HepG2 (cell line): ENCODE measurements at regions not wholly inside any gene's neighbourhood (a gene's known extent, or its start where the extent isn't known, plus 50 kb on each side); places are given as distances from the start of the nearest gene placed in this dataset.

ENCODE experiments used
- FOXA3 ChIP-seq: IDR thresholded peaks from 2 replicates; pipeline ENCODE4 v1.6.1; 2016; ENCODE audit warnings: missing genetic modification reagents, missing compliant biosample characterization
- KDM2A ChIP-seq: sonication (generic); formaldehyde crosslinking; IDR thresholded peaks from 2 replicates; pipeline ENCODE4 v1.4.0; 2020; ENCODE audit warnings: low read depth, missing genetic modification reagents, borderline replicate concordance
- REL ChIP-seq: sonication (generic); formaldehyde crosslinking; conservative IDR thresholded peaks from 2 replicates; pipeline ENCODE4 v1.8.0; 2022; ENCODE audit warnings: mild to moderate bottlenecking, missing genetic modification reagents, moderate library complexity
- RXRA ChIP-seq: sonication (generic); formaldehyde crosslinking; IDR thresholded peaks from 2 replicates; pipeline ENCODE4 v1.5.1; 2020; ENCODE audit warnings: missing genetic modification reagents
- SOX6 ChIP-seq, 2 experiments: fragments of 450-650 bp in 1 of 2; sonication (generic) in 1 of 2; formaldehyde crosslinking in 1 of 2; IDR thresholded peaks; 2 replicates each; pipeline versions ENCODE4 v1.4.0 to v1.6.1; 2017 to 2020; ENCODE audit warnings: antibody characterized with exemption in 1 of 2, mild to moderate bottlenecking in 1 of 2, missing genetic modification reagents in 1 of 2
- TCF7 ChIP-seq: sonication (generic); IDR thresholded peaks from 2 replicates; pipeline ENCODE4 v1.6.1; 2016; ENCODE audit warnings: antibody characterized with exemption, low read depth
- TFDP1 ChIP-seq: IDR thresholded peaks from 2 replicates; pipeline ENCODE4 v1.6.1; 2016; ENCODE audit warnings: missing compliant biosample characterization, missing genetic modification reagents, borderline replicate concordance
- WIZ ChIP-seq: sonication (generic); formaldehyde crosslinking; IDR thresholded peaks from 2 replicates; pipeline ENCODE4 v1.5.1; 2020; ENCODE audit warnings: mild to moderate bottlenecking, missing genetic modification reagents
- ZC3H4 ChIP-seq: sonication (generic); formaldehyde crosslinking; IDR thresholded peaks from 2 replicates; pipeline ENCODE4 v1.4.0; 2020; ENCODE audit warnings: missing genetic modification reagents, borderline replicate concordance
- ZFYVE20 ChIP-seq: sonication (generic); formaldehyde crosslinking; IDR thresholded peaks from 2 replicates; pipeline ENCODE4 v1.8.0; 2023; ENCODE audit warnings: low read depth, mild to moderate bottlenecking, moderate library complexity, missing genetic modification reagents, borderline replicate concordance
- ZNF180 ChIP-seq: sonication (generic); formaldehyde crosslinking; IDR thresholded peaks from 2 replicates; pipeline ENCODE4 v1.4.0; 2020; ENCODE audit warnings: low read depth, missing genetic modification reagents, borderline replicate concordance
- ZNF260 ChIP-seq: sonication (generic); formaldehyde crosslinking; IDR thresholded peaks from 2 replicates; pipeline ENCODE4 v1.4.0; 2020; ENCODE audit warnings: missing genetic modification reagents, low read depth, mild to moderate bottlenecking, borderline replicate concordance
- ZNF547 ChIP-seq: sonication (generic); formaldehyde crosslinking; IDR thresholded peaks from 2 replicates; pipeline ENCODE4 v1.5.1; 2020; ENCODE audit warnings: mild to moderate bottlenecking, missing genetic modification reagents
- ZSCAN5A ChIP-seq: sonication (generic); formaldehyde crosslinking; IDR thresholded peaks from 2 replicates; pipeline ENCODE4 v1.8.0; 2022; ENCODE audit warnings: mild to moderate bottlenecking, missing genetic modification reagents, borderline replicate concordance
- TF ChIP-seq, protein P1 (sequence below): sonication (generic); formaldehyde crosslinking; IDR thresholded peaks from 2 replicates; pipeline ENCODE4 v1.4.0; 2020; ENCODE audit warnings: missing genetic modification reagents
- TF ChIP-seq, protein P2 (sequence below): sonication (generic); formaldehyde crosslinking; IDR thresholded peaks from 2 replicates; pipeline ENCODE4 v1.4.0; 2020; ENCODE audit warnings: missing genetic modification reagents, low read depth, mild to moderate bottlenecking, borderline replicate concordance
- TF ChIP-seq, protein P3 (sequence below): sonication (generic); formaldehyde crosslinking; conservative IDR thresholded peaks from 2 replicates; pipeline ENCODE4 v1.4.0; 2020; ENCODE audit warnings: missing genetic modification reagents

DNA sequence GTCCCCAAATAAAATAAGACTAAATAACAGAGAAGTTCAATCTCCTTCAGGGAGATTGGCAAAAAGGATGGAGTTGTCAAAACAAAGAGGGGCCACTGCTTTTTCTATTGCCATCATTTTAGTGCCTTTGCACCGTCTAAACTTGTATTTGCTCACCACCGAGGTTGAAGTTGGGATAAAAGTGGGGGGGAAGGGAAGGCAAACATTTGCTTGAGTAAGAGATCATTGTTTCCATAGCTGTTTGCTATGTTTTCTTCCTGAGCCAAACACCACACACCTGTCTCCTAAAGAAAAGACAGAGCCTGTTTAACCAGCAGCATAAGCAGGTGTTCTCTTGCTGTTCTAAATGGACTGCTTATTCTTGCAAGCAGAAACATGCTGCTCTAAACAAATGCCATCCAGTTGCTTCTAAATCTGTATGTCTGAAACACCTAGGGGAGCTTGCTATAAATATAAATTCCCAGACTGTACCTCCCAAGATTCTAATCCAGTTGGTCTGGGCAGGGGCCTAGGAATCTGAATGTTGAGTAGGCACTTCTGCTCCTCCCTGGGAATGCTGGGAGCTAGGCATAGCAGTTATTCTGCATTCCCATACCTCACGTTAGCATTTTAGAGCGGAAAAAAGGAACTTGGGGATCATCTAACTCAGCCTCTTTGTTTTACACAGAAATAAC is 179.4 kb upstream of the ARL4C start (continued):
- TF ChIP-seq, protein P1, sequence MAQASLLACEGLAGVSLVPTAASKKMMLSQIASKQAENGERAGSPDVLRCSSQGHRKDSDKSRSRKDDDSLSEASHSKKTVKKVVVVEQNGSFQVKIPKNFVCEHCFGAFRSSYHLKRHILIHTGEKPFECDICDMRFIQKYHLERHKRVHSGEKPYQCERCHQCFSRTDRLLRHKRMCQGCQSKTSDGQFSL (CRISPR knock-in tag) = peak; percentile 76
- TF ChIP-seq ZNF260 (CRISPR knock-in tag) (no peak), SOX6 (IDR thresholded peaks at IDR 0.05) (no peak), SOX6 (CRISPR knock-in tag; IDR thresholded peaks at IDR 0.05) (peak; percentile 99), REL (CRISPR knock-in tag) (no peak), ZNF547 (CRISPR knock-in tag) (peak; percentile 39), ZNF180 (CRISPR knock-in tag) (no peak), ZSCAN5A (no peak), TFDP1 (no peak; the same call in 1 of the 2 replicates), FOXA3 (peak; percentile 94), RXRA (peak; percentile 58; the same call in 1 of the 2 replicates), KDM2A (CRISPR knock-in tag) (0 out of 2 replicates have a peak, but pooled peaks have one; percentile 38), TCF7 (peak; percentile 92), ZFYVE20 (CRISPR knock-in tag) (no peak), ZC3H4 (CRISPR knock-in tag) (no peak), WIZ (peak; percentile 40)
- TF ChIP-seq, protein P2, sequence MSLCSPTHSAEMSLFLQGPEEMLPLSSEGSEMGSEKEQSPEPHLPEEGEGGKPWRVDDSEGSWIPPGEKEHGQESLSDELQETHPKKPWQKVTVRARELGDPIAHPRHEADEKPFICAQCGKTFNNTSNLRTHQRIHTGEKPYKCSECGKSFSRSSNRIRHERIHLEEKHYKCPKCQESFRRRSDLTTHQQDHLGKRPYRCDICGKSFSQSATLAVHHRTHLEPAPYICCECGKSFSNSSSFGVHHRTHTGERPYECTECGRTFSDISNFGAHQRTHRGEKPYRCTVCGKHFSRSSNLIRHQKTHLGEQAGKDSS (CRISPR knock-in tag) = 0 out of 2 replicates have a peak, but pooled peaks have one; percentile 65
- TF ChIP-seq, protein P3, sequence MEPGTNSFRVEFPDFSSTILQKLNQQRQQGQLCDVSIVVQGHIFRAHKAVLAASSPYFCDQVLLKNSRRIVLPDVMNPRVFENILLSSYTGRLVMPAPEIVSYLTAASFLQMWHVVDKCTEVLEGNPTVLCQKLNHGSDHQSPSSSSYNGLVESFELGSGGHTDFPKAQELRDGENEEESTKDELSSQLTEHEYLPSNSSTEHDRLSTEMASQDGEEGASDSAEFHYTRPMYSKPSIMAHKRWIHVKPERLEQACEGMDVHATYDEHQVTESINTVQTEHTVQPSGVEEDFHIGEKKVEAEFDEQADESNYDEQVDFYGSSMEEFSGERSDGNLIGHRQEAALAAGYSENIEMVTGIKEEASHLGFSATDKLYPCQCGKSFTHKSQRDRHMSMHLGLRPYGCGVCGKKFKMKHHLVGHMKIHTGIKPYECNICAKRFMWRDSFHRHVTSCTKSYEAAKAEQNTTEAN (CRISPR knock-in tag) = no peak
